HG02840 (cell line): ENCODE measurements at regions not wholly inside any gene's neighbourhood (a gene's known extent, or its start where the extent isn't known, plus 50 kb on each side); places are given as distances from the start of the nearest gene placed in this dataset.

Source experiments
- ATAC-seq: cut with Tn5 transposase; IDR thresholded peaks from one replicate; pipeline ENCODE4 v1.9.1; 2021; ENCODE audit warnings: mild to moderate bottlenecking, moderate library complexity, moderate number of reproducible peaks; ENCODE audit not compliant: unreplicated experiment, low FRiP score

DNA sequence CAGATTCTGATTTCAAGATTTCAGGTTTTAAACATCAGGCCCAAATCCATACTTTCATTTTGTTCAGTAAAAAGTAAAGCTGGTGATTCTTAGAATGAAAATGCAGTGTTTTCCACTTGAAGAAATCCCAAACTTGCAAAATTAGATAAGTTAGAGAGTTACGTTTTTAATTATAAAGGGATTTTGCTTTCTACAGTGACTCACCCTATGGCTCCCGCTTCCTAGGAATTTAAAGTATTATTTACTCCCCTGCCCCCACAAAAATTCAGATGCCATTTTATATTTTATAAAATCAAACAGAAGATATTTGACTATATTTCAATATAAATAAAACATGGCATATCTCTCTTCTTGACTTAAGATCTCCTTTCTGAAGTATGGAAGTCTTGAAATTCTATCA, 402.9 kb downstream of the ZSWIM6 start:
- ATAC-seq: no peak

DNA sequence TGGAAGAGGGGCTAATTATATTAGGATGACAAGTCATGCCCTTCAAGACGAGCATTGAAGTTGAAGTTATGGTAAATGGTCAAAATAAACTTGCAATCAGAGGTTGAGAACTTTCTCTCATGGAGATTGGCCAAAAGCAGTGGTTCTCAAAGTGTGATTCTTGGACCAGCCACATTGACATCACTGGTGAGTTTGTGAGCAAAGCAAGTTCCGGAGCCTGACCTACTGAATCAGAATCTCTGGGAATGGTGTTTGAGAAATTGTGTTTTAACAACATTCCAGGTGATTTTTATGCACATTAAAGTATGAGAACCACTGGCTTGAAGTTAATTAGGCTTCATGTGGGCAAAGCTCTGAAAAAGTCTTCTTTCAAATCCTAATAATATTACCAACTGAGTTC, 403.5 kb downstream of the ZSWIM6 start:
- ATAC-seq: no peak

DNA sequence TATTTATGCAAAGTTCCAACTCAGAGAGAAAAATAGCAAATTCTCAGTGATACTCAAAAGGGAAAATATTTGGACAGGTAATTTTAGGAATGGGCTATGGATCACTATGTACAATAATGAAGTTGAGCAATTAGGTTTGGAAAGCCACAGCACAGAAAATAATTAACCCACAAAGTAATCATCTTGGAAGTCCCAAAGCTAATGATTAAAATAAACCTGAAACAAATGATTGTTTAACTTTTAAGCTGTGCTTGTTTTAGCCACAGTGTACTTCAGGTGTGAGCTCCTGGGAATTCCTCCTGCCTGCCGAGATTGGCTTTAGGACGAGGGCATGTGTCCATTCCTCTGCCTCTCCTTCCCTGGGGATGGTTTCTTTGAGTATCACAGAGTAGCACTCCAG, 403.9 kb downstream of the ZSWIM6 start:
- ATAC-seq: no peak

DNA sequence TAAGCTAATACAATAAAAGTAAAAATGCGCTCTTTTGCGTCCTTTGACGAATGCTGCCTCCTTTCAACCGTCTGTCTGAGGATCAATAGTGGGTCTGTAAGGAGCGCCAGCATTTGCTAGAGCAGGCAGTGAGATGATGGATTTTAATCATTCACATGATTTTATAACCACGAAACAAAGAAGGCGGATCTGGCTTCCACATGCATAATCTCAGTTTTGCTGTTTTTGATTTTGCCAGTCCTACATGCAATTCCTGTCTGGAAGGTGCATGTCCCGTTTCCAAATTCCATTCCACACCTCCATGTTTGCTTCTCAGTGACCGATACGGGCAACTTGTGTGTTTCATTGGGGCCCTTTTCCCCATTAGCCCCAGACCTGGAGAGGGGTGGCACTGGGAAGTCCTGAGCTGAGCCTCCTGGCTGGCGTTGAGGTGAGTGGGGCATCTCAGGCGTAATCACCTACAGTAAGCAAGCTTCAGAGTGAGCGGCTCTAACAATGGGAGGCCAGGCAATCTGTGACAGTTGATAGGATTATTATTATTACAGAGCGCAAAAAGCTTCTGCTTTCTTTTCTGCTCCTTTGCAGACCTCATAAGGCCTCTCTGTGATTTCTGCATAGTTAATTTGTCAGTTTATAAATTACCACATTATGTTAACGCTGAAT, 405.4 kb downstream of the ZSWIM6 start:
- no peak for ATAC-seq

DNA sequence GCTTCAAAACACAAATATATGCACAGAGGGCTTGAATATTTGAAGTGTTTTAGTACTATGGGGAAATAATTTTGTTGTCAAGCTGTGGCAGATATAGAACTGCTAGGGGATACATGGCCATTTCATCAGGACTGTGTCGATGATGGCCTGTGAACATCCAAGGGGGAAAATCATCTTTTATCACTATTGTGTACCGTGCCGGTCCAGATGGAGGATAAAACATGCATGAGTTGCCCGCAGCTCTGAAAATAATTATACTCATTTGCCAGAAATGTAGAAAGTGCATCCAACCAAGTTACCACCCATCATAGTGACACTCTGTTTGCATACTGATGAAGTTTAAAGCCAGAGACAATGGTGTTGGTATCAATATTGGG, 405.9 kb downstream of the ZSWIM6 start:
- no peak for ATAC-seq

DNA sequence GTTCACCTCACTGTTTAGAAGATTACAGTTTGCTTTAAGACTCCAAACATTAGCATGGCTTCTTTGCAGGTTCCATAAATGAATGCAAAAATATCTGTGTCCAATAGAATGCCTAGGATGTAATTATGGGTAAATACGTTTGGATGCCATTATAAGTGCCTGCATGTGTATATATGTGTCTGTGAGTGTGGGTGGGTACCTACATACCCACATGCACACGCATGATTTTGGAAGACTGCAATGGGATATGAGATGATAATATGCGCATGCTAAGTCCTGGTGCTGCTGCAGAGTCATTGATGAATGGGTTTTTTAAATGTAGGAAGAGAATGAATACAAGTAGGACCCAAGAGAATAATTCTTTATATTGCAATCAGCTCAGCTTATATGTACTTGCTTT, 406.4 kb downstream of the ZSWIM6 start:
- ATAC-seq: no peak

DNA sequence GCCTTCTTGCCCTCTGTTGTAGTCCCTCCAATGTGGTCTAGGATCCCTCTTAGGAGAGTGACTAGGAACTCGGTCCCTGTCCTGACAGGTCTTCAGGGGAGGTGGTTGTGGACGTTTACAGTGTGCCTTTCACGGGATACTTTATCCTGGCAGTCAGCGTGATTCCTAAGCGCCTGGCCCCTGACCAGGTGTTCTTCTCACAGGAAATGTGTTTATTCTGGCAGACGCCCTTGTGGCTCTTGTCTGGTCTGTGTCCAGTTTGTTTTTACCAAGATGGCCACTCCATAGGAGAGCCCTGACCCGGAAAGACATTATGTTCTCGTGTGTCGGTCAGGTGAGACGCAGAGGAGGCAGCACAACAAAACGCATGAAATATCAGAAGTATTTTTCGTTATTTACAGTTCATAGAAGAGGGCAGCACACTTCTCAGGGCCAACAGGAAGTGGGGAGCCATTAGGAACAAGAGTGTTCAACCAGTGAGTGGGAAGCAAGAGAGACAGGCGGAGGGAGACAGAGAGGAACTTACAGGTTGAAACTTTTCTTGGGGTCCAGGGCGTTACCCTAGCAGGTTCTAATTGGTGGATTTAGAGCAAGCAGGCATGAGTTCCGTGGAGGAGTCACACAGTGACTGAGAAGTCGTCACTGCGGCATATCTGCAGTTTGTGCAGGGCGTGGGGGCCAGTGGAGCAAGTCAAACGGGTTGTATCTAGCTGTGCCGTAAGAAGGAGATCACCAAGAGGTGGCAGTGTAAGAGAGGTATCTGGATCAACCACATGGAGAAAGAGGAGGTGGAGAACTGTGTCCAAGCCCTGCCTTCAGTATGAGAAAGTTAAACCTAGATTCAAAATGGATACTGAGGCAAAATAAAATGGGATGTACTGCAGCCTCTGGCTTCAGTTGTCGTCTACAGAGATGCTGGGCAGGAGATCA, 412.9 kb downstream of the ZSWIM6 start:
- no peak for ATAC-seq

DNA sequence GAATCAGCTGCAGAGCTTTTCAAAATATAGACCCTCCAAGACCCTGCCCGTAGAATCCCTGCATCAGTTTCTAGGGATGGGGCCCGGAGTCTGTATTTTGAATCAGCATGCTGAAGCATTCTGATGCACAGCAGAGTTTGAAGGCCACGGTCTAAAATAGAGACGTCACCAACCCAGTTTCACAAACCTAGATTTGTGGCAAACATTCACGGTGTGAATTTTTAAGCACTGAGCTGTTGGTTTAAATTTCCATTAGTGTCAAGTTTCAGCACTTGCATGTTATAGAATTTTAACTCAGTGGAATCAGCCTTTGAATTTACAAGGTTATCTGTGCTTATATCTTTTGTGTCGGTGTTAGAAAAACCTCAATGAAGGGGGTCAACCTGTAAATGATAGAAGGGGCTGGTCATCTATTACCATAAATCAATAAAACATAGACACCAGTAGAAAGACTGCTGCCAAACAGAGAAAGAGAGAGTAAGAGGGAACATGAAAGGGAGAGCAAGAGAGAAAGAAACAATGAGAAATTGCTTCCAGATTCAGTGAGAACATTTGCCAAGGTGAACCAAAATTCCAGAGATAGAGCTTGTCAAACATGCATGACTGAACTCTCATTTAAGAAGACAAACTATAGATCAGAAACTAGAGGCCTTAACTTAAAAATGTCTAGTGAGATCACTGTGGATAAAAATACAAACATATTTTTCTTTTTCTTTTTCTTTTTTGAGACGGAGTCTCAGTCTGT, 414.9 kb downstream of the ZSWIM6 start:
- ATAC-seq: no peak

DNA sequence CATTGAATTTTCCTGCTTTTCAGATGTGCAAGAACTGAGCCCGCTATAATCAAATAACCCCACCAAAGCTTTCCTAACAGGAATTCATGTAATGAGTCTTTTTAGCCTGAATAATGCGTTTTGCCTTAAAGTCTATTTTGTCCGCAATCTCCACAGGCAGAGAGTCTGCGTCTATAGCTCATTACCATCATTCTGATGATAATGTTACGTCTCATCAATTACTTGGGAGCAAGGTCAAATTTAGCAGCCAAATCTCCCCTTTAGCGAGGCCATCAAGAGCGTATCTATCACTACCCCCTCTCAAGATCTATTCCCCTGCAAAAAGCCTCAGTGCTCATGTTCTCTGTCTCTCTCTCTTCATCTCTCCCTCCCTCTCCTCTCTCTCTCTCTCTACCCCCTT, 416.1 kb downstream of the ZSWIM6 start:
- ATAC-seq: no peak

DNA sequence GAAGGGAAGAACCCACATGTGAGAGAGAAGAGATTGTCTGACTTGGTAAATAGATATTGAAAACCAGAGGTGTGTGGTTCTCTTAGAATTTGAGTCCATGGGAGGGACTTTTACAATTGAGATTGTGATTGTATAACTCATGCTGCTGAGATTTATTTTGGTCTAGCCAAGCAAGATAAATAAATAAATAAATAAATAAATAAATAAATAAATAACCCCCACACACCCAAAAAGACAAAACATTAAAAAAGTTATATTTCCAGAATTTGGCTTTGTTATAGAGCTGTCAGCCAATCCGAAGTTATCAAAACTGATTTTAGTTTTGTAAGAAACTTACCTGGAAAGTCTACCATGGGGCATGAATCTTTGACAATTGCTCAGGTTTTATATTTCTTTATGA, 416.6 kb downstream of the ZSWIM6 start:
- ATAC-seq: no peak

DNA sequence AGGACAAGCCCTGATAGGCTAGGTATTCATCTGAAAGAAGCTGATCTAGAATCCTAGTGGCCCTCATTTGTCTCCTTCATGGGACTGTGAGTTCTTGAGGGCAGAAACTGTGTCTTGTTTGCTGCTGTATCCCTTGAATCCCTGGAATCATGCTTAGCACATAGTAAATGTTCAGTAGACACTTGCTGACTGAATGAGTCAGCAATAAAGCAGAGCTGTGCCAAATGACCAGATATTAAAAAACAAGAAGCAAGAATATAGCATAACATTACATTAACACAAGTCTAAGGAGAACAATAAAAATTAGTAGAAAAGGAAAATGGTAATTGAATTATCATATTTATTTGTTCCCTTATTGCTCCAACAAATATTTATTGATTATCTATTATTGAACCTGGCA, 420.5 kb downstream of the ZSWIM6 start:
- ATAC-seq: no peak

DNA sequence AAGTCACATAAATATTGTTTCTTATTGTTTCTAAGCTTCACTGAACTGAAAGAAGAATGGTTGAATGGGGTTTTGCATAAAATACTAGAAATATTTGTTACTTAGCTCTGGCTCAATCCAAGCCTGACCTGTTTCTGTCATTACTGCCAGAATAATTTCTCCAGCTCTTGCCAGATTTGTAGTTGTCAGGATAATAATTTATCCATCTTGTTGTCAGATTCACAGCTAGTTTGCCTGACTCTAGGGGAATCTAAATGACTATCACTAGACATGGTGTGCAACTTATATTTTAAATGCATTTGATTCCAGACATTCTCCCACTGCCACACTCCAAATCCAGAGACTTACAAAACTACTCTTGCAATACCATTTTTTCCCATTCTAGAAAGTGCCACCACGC, 422.7 kb downstream of the ZSWIM6 start:
- ATAC-seq: no peak

DNA sequence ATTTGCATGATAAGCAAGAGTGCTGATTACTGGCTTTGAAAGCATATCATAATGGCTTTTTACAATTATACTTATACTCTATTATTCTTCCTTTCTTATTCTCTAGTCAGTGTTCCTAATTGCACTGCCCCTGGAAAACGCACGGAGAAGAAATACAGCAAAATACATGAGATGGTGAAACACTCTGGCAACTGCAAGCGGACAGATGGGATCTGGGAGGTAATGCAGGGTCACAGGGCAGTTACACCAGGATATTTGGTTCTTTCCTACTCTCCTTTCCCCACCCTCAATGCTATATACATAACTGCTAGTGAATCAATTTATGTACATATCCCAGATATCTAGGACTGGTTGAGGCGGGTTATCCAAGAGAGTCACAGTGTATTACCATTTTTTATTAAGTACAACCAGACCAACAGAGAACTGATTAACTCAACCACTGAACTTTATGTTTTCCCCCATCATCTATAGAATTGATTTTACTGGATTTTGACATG, 423.7 kb downstream of the ZSWIM6 start:
- ATAC-seq: no peak

DNA sequence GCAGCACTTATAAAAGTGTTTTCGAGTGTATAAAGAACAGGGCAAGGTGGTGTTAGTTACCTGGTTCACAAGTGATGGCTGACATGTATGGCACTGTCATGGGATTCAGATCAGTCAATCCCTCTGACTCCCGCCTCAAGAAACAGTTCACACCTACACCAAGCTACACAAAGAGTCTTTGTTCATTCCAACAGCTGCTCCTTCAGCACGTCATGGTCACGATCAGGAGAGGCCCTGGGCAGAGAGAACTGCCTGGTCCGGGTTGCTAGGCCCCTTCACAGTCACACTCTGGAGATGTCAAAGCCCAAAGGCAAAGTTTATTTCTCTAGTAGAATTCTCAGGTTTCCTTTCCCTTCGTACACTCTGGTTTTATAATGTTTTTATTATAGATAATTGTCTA, 426.7 kb downstream of the ZSWIM6 start:
- ATAC-seq: no peak

DNA sequence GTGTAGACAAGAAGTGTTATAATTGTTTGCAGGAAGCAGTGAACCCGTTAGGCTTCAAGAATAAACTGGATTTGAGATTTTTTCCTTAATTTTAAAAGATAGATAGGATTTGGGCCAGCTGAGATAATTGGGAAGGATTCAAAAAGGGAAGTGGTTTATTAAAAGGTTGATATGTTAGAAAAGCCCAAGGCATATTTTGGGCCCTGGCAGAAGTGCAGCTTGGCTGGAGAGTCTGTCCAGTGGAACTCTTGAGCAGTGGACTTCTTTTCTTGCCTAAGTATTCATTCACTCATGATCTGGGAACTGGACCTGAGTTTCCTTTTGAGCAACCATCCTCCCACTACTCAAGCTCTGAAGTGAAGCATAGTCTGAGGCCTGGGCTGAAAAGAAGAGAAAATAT, 433.4 kb downstream of the ZSWIM6 start:
- no peak for ATAC-seq

DNA sequence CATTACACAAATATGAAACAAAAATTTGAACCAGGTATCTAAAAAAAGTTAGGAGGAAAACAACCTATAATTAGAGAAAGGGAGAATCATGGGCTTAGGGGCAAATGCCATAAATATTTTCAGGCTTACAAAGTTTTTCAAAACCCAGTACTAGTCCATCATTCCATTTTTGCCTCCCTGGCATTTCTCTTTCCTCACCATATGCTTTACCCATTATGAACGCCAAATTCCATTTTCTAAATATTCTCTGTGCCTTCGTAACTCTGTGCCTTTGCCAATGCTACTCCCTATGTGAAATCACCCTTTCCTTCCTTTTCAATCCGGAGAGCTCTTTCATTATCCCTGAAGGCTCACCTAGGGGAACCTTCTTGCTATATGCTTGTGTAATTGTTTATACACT, 434.1 kb downstream of the ZSWIM6 start:
- no peak for ATAC-seq

DNA sequence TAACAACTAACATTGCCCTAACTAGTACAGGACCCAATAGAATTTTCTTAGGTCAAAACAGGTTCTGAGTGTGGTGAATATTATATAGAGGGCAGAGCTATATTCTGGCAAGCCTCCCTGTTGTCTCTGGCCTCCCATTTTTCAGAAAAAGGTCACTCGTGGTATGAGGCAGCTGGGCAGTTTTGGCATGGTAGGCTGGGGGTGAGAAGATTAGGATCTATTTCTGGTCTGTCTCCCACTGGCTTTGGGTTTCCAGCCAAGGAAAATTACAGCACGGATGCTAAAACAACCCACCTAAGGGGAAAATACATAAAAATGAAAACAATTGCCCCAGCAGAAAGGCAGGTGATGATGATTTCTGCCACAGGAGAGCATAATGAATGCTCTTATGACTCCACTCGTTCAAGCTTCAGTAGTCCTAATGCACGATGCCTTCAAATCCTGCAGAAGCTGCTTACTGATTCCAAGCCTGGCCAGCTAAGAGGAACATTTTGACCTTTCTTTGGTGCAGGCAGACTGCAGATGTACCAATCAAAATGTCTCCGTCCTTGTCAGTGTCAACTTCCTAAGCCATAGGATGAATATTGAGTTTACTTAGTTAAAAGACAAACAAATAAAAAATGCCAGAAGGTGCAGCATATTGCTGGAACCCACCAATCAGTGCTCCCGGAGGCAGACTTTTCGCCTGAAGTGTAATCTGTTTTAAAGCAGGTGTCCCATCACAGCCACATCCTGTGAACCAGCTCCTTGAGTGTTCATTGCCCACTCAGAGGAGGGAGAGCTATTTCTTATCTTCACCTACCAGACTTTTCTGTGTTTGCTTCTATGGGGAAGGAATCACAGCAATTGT, 435.4 kb downstream of the ZSWIM6 start:
- ATAC-seq: no peak

DNA sequence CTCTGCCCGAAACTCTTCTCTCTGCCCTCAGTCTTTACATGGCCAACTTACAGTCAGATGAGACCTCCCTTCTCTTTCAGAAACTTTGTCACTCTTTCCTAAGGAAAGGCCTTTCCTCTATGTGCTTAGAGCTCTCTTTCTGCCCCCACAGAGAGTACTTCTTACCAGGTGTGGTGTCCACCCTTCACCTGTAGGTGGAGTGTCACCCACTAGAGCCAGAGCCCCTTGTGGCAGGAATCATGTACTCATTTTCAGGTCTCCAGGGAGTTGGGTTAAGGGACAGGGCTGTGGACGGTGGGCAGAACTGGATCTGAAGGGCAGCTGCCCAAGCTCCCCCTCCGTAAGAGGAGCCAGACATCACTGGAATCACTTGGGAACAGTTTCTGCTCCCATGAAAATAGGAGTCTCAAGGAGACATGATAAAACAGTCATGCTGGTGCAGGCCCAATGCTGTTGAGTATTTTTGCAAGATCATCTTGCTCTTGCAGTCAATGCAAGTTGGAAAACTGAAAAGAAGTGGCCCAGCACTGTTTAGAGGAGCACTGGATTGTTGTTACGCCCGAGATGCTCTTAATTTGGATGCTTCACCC, 436.7 kb downstream of the ZSWIM6 start:
- peak; percentile 68 for ATAC-seq

DNA sequence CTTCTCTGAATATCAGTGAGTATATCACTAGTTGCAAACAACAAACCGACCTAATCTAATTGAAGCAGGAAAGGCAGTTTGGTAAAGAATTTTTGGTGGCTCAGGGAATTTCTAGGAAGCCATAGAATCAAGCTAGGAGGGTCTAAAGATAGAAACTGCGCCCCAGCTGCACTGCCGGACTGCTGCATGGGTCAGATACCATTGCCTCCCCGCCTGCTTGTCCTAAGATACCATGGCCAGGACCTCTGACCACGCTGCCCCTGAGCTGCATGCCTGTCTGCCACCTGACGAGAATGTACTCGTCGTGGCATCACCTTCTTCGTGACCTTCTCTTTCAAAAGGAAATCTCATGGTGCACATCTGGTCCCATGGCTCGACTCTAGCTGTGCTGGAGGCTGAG, 439.0 kb downstream of the ZSWIM6 start:
- no peak for ATAC-seq

DNA sequence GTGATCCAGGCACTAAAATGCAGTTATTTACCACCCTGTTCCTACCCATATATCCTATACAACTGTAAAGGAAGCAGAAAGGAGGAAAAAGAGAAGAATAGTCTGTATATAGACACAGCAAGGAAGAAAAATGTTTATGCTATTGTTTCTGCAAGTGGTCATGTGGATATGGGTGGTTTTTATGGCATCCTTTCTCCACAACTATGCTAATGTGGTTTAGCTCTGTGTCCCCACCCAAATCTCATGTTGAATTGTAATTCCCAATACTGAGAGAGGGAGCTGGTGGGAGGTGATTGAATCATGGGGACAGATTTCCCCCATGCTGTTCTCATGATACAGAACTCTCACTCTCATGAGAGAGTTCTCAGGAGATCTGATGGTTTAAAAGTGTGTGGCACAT, 439.8 kb downstream of the ZSWIM6 start:
- no peak for ATAC-seq
